GF-D8 (cell line): ENCODE measurements at regions not wholly inside any gene's neighbourhood (a gene's known extent, or its start where the extent isn't known, plus 50 kb on each side); places are given as distances from the start of the nearest gene placed in this dataset.

Source experiments
- DNase-seq: peaks from one replicate; lab custom pipeline; 2025; lab: John Stamatoyannopoulos, UW

GRCh38 chr1:80993154-80993980, 807.4 kb upstream of the ADGRL2 start:
- DNase-seq = no peak

- no peak for DNase-seq
Measured at GRCh38 chr1:80989455-80989854, 811.3 kb upstream of the ADGRL2 start.

DNA sequence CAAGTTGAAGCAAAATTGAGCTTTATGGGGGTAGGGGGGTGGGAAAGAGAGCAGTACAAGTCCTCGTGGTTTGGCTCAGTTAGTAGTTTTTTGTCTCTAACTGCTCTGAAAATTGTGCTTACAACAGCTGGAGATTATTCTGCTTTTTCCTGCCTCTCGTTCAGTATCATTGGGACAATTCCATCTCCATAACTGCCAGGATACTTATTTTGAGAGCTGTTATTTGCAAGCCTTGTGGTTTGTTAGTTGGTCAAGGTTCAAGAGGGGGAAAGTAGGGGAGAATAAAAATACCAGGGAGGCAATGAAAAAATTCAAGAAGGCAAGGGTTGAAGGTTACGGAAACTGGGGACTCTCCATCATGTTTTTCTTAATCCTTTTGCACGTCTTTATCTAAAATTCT, 811.8 kb upstream of the ADGRL2 start:
- DNase-seq = no peak

DNA sequence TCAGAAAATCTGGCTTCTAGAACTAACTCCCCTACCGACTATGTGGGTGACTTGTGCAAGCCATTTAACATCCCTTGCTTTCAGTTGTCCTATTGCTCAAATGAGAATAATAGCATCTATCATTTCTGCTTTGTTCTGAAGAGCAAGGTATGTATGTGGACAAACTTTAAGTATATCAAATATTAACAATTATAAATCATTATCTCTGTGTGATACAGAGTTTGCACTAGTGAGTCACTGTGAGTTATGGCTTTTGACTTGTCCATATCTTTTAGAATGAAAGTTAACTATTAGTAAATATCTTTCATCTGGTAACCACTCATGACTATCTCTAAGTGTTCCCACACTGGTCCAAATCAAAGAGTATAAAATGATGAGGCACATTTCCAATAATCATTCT, 812.9 kb upstream of the ADGRL2 start:
- DNase-seq = no peak

GRCh38 chr1:80987106-80987505, 813.6 kb upstream of the ADGRL2 start:
- DNase-seq = no peak

- no peak for DNase-seq
Measured at GRCh38 chr1:80982831-80983230, 817.9 kb upstream of the ADGRL2 start.

DNA sequence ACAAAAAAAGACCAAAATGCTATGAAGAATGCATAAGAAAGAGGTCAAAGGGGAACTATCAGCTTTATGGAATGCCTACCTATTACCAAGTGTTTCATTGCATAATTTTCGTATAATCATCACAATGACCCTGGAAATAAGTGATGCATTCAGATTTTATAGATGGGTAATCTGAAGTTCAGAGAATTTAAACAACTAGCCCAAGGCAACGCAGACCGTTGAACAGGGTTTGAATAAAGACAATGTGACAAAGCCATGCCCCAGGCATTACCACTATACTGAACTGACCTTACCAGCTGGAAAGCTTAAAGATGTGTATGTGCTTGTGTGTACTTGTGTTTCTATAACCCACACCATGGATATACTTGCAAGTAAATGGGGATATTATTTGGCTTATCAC, 827.6 kb upstream of the ADGRL2 start:
- DNase-seq = no peak

- no peak for DNase-seq
Measured at GRCh38 chr1:80966266-80966665, 834.5 kb upstream of the ADGRL2 start.

GRCh38 chr1:80962564-80962963, 838.2 kb upstream of the ADGRL2 start:
- DNase-seq = no peak

DNA sequence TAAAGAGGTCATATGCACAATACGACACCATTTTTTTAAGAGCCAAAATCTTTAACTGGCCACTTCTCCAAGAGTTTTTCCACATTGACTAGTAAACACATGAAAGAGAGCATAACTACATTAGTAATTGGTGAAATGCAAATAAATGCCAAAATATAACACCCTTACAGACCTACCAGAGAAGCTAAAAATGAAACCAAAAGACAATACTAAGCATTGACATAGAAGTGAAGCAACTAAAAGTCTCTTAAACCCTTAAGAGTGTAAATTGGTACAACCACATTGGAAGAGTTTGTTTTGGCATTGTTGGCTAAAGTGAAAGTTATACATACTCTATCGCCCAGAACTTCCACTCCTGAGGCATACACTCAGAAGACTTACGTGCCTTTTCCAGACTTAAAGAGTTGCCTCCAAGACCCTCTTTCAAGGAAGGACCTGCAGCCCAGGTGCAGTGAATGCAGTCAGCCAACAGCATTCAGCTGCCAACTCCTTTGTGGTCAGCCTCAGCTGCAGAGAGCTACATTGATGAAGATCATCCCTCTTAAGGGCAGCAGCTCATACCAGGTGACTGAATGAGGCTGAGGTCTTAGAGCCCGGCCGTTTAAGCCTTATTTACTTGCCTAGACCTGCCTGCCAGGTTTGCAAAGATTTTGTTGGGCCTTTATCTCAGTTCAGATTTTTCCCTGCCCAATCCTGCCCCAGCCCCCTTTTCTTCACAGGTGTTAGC, 839.1 kb upstream of the ADGRL2 start:
- DNase-seq = no peak

DNA sequence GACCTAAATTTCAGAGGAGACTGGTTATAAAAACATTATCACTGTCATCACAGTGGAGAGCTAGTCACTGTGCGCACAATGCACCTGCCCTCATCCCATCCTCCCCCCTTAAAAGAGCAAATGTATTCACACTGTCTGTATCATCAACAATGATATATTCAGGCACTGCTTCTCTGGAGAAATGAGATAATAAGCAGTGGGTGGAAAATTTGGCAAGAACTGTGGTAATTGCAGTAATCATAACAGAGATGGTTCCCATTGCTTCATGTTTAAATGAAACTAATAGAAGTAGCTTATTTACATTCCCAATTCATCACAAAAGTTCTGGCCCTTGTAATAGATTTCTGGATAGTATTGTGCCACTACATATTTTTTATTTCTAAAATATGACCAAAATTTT, 867.4 kb upstream of the ADGRL2 start:
- no peak for DNase-seq

DNA sequence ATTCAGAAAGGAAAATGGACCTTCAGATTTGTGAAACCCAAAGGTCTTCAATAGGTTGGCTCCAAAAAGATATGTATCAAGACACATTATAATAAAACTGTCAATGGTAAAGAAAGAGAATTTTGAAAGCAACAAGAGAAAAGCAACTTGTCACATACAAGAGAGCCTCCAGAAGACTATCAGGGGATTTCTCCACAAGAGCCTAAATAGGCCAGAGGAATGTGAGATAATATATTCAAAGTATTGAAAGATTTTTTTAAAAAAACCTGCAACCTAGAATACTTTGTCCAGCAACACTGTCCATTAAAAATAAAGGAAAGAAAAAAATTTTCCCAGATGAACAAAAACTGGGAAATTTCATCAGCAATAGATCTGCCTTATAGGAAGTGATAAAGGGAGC, 869.6 kb upstream of the ADGRL2 start:
- DNase-seq = no peak

DNA sequence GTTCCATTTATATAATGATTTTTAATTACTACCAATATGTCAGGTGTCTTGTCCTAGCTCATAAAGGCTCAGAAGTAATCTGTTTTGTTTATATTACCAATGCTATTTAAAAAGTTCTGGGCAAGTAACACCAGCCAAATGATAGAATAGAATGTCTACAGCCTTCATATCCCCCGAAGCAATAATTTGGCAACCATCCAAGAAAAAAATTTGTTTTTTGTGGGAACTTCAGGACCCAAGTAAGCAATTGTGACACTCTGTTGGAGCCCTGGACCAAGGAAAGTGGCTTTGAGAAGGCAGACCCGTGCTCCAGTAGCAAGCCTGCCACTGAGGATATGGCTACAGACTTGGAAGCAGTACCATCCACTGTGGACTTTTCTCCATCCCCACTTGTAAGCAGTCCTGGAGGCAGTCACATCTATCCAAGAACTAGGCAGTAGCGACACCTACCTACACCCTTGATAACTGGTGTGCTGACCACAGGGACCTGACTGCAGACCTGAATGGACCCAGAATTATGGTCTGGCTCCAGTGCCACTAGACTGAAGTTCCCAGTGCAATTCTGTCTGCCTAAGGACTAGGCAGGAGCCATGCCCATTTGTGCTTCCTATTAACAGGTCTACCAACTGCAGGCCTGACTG, 870.7 kb upstream of the ADGRL2 start:
- no peak for DNase-seq

- DNase-seq = no peak
Measured at GRCh38 chr1:80926531-80926930, 874.2 kb upstream of the ADGRL2 start.

- no peak for DNase-seq
Measured at GRCh38 chr1:80925130-80925805, 875.5 kb upstream of the ADGRL2 start.

DNA sequence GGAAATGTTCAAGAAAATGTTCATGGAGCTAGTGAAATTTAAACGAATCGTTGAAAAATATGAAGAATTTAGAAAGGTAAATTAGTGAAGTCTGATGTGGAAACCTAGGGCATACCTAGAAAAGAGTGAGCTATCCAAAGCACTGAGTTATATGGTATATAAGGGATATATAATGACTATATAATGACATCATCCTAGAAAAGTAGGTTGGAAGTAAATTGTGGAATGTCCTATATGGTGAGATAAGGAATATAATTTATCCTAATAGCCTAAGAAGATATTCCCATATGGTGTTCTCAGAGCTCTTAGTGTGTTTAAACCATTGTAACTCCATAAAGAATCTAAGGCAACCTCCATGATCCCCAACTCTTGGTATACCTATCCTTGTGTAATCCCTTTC, 876.4 kb upstream of the ADGRL2 start:
- DNase-seq = no peak

- DNase-seq = no peak
Measured at GRCh38 chr1:80922906-80923305, 877.8 kb upstream of the ADGRL2 start.

GRCh38 chr1:80919426-80919825, 881.3 kb upstream of the ADGRL2 start:
- DNase-seq = no peak

DNA sequence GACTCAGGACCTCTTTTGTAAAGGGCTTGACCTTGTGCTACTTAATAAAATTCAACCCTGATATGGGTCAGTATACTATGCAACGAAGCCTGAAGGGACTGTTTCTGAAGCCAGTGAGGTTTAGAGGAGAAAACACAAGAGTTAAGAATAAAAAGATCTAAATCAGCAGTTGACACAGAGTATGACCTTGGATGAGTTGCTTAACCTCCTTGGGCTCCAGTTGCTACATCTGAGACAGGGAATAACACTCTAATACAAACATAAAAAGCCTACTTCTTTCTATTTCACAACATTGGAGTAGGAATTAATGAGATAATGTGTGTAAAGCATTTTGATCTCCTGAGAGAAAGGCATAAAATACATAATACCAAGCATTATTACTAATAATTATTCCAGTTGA, 882.4 kb upstream of the ADGRL2 start:
- no peak for DNase-seq

- no peak for DNase-seq
Measured at GRCh38 chr1:80917826-80918225, 882.9 kb upstream of the ADGRL2 start.

GRCh38 chr1:80917225-80917624, 883.5 kb upstream of the ADGRL2 start:
- no peak for DNase-seq

GRCh38 chr1:80915491-80915890, 885.2 kb upstream of the ADGRL2 start:
- DNase-seq = no peak

DNA sequence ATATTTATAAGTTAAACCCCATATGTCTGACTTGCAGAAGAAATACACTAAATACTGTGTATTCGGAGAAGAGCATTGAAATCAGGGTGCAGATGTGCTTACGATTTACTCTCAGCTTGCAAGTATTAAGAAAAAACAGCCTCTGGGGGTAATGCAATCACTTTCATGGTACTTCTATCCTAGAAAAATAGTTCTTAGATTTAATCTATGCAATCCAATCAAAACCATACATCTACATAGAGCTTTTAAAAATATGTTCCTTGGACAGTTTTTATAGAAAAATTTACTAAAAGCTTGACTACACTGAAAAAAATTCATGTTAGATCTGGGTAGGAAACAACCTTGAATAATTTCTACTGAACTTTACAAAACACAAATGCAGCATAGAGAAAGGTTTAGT, 890.3 kb upstream of the ADGRL2 start:
- no peak for DNase-seq
